ENCODE measurements at regions not wholly inside any gene's neighbourhood (a gene's known extent, or its start where the extent isn't known, plus 50 kb on each side); places are given as distances from the start of the nearest gene placed in this dataset.

GRCh38 chr6:71721642-71722041 lies 164.7 kb upstream of the RIMS1 start:
- no peaks in the 10 kb centered on the region for H3K79me2 ChIP-seq (ENCODE audit: control insufficient read depth, low read length)
- H3K36me3 ChIP-seq (ENCODE audit: control insufficient read depth, low read length), result no peaks in the 10 kb centered on the region
- no peak overlapping the region for H3K4me2 ChIP-seq (ENCODE audit: low read length)
- no peak for TF ChIP-seq CTCF (IDR thresholded peaks at IDR 0.05; ENCODE audit: low read depth, low read length, poor library complexity, severe bottlenecking)
- no peak for TF ChIP-seq EZH2phosphoT487 (IDR thresholded peaks at IDR 0.05; ENCODE audit: borderline replicate concordance, low read length)
- no peaks in the 10 kb centered on the region for H3K9me3 ChIP-seq (ENCODE audit: control insufficient read depth, insufficient read depth, low read length)
- no peaks in the 10 kb centered on the region for H4K20me1 ChIP-seq (ENCODE audit: control insufficient read depth, insufficient read depth, low read depth, low read length)
- no peaks in the 10 kb centered on the region for H3K4me1 ChIP-seq (ENCODE audit: control insufficient read depth, low read length)
- no peak overlapping the region for H3K4me3 ChIP-seq (ENCODE audit: low read length)
- no peaks in the 10 kb centered on the region for H3K9me2 ChIP-seq (replicated peaks; ENCODE audit: control insufficient read depth, low read length)
- H3K27me3 ChIP-seq (ENCODE audit: control insufficient read depth, low read length), result no peaks in the 10 kb centered on the region
- no peaks in the 10 kb centered on the region for H3F3A ChIP-seq (ENCODE audit: control insufficient read depth, insufficient read depth)
- no peak overlapping the region for H3K27ac ChIP-seq (ENCODE audit: low read depth, low read length)

- TF ChIP-seq CTCF (IDR thresholded peaks at IDR 0.05; ENCODE audit: low read depth, low read length, poor library complexity, severe bottlenecking) (no peak), EZH2phosphoT487 (IDR thresholded peaks at IDR 0.05; ENCODE audit: borderline replicate concordance, low read length) (no peak)
- Histone ChIP-seq H3K9me2 (replicated peaks; ENCODE audit: control insufficient read depth, low read length) (no peaks in the 10 kb centered on the region), H3K27ac (ENCODE audit: low read depth, low read length) (no peak overlapping the region), H3K27me3 (ENCODE audit: control insufficient read depth, low read length) (no peaks in the 10 kb centered on the region), H3K4me1 (ENCODE audit: control insufficient read depth, low read length) (no peaks in the 10 kb centered on the region), H3K4me2 (ENCODE audit: low read length) (no peak overlapping the region), H3K36me3 (ENCODE audit: control insufficient read depth, low read length) (no peaks in the 10 kb centered on the region), H4K20me1 (ENCODE audit: control insufficient read depth, insufficient read depth, low read depth, low read length) (no peaks in the 10 kb centered on the region), H3K79me2 (ENCODE audit: control insufficient read depth, low read length) (no peaks in the 10 kb centered on the region), H3K4me3 (ENCODE audit: low read length) (no peak overlapping the region), H3K9me3 (ENCODE audit: control insufficient read depth, insufficient read depth, low read length) (no peaks in the 10 kb centered on the region), H3F3A (ENCODE audit: control insufficient read depth, insufficient read depth) (no peaks in the 10 kb centered on the region)
These were observed 163.6 kb upstream of the RIMS1 start for GRCh38 chr6:71722736-71723135.

- no peaks in the 10 kb centered on the region for H3K36me3 ChIP-seq (ENCODE audit: control insufficient read depth, low read length)
- H4K20me1 ChIP-seq (ENCODE audit: control insufficient read depth, insufficient read depth, low read depth, low read length), result no peaks in the 10 kb centered on the region
- no peaks in the 10 kb centered on the region for H3K79me2 ChIP-seq (ENCODE audit: control insufficient read depth, low read length)
- TF ChIP-seq CTCF (IDR thresholded peaks at IDR 0.05; ENCODE audit: low read depth, low read length, poor library complexity, severe bottlenecking) (no peak), EZH2phosphoT487 (IDR thresholded peaks at IDR 0.05; ENCODE audit: borderline replicate concordance, low read length) (no peak)
- H3K4me3 ChIP-seq (ENCODE audit: low read length), result no peak overlapping the region
- H3K9me3 ChIP-seq (ENCODE audit: control insufficient read depth, insufficient read depth, low read length), result no peaks in the 10 kb centered on the region
- H3K27me3 ChIP-seq (ENCODE audit: control insufficient read depth, low read length), result no peaks in the 10 kb centered on the region
- no peak overlapping the region for H3K4me2 ChIP-seq (ENCODE audit: low read length)
- no peaks in the 10 kb centered on the region for H3F3A ChIP-seq (ENCODE audit: control insufficient read depth, insufficient read depth)
- no peaks in the 10 kb centered on the region for H3K4me1 ChIP-seq (ENCODE audit: control insufficient read depth, low read length)
- H3K27ac ChIP-seq (ENCODE audit: low read depth, low read length), result no peak overlapping the region
- H3K9me2 ChIP-seq (replicated peaks; ENCODE audit: control insufficient read depth, low read length), result no peaks in the 10 kb centered on the region
These were observed 161.8 kb upstream of the RIMS1 start for GRCh38 chr6:71724456-71725125.

Data from DOHH2 (cell line).